NOMO-1 treated with DMSO at 0.1 percent for 48 hours (cell line): ENCODE measurements at regions not wholly inside any gene's neighbourhood (a gene's known extent, or its start where the extent isn't known, plus 50 kb on each side); places are given as distances from the start of the nearest gene placed in this dataset.
"Not testable (repeated sequence)": the region's sequence is repeated elsewhere in the genome, so short reads cannot be mapped to it uniquely, and the experiment has no call there.

Experiments
- DNase-seq: peaks from one replicate; lab custom pipeline; 2025; ENCODE audit not compliant: unreplicated experiment; lab: John Stamatoyannopoulos, UW

DNA sequence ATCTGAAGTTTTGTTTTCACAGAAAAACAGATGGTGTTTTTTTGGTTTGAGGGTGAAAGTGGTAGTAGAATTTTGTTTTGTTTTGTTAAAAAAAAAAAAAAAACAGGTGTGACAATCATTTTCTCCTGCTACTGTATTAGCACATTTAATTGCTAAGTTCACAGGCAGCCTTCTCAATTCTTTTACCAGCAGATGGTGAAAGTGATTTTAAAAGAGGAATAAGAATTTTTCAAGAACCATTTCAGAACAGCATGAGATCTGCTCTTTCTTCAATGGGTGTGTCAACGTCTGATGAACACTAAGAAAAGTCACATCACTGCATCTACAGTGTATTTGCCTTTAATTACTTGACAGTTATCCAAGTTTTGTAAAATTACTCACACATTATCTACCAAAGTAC lies 303.7 kb upstream of the USP15 start:
- DNase-seq, result no peak

DNA sequence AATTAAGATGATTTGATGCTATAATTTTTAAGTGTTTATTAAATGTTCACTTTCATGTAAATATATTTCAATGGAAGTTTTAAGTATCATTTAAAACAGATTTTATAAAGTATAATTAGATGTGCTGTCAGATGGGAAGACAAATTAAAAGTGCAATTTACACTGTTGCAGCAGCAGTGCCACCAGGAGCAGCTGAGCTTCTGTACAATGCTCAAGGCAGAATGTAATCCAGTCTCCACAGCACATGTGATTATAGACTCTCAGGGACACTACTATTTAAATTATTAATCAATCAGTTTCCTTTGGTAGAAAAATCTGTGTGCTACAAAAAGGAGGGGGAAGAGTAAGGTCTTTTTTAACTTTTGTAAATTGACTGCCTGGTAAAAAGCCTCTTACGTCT lies 285.7 kb upstream of the USP15 start:
- no peak for DNase-seq

DNA sequence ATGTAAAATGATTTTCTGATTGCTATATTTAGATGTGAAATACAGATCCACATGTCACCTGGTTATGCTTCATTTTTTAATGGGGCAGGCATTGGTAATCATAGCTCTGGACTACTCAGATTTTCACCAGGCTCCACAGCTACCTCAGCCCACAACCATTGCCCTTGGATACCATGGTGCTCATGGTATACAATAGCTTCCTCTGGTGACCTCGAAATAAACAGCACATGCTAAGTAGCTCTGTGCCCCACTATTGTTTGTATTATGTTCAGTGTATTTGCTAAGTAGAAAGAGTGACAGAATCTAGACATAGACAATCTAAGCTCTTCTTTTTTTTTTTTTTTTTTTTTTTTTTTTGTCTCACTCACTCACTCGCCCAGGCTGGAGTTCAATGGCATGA lies 274.4 kb upstream of the USP15 start:
- DNase-seq, result no peak

DNA sequence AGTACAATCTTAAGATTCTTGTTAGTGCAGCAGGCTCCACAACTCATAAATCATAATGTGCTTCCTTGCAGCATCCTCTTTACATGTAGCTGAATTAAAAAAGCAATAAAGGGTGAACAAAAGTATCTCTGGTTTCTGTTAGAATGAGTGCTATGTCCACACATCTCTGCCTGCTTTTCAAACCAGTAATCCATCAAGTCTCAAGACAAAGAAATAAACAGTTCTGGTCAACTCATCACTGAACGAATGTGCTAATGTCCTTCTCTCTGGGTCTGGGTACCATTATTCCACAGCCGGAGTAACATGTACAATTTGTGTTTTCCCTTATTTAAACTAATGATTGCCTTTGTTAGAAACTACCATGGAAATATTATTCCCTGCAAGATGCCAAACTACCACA lies 273.0 kb upstream of the USP15 start:
- no peak for DNase-seq

DNA sequence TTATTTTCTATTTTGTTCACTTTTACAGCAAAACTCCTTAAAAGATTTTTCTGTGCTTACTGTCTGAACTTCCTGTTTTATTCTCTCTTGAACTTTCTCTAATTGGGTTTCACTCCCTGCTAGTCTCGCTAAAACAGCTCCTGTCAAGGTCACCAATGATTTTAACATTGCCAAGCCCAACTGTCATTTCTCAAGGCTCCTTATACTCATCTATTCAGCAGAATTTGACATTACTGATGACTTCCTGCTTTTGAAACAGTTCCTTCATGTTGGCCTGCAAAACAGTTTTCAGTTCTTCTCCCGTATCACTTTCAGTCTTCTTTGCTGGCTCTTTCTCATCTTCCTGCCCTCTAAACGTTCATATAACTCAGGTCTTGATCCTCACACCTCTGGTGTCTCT lies 268.5 kb upstream of the USP15 start:
- DNase-seq, result peak; percentile 77

DNA sequence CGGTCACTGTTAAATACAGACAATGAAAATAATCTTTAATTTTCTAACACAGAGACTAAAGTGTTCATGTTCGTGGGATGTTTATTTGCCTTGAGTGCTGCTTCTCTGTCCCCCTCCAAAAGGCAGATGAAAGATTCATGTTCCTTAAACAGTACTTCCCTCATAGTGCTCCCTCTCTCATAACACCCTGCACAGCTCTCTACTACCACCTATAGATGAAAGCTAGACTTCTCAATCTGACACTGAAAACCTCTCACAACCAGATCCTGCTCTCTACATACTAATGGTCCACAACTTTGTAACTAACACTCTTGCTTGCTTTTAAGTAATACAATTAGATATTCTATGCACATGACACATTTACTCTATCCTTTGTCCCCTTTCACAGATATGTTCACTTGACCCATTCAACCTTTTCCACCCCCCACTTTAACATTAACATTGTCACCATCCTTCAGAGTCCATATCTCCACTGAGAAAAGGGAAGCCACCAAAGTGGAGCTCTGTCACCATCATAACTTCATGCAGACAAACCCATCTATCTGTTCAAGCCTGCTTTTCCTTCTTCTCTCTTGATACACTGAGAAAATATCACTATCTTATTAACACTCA lies 266.4 kb upstream of the USP15 start:
- DNase-seq, result peak; percentile 76

DNA sequence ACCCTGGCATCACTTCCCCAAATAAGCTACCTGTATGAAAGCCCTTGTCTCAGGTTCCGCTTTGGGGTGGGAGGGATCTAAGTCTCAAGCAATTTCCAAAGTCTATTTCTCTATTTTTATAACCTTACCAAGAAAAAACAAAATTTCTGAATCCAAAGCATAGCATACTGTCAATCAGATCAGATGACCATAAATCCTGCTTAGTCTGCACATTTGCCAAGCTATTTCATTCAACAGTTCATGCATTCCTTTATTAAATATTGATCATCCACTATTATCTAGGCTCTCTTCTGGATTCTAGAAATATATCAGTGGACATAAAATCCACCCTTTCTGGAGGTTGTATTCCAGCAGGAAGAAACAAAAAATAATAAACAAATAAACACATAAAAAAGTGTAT lies 263.5 kb upstream of the USP15 start:
- DNase-seq, result no peak

DNA sequence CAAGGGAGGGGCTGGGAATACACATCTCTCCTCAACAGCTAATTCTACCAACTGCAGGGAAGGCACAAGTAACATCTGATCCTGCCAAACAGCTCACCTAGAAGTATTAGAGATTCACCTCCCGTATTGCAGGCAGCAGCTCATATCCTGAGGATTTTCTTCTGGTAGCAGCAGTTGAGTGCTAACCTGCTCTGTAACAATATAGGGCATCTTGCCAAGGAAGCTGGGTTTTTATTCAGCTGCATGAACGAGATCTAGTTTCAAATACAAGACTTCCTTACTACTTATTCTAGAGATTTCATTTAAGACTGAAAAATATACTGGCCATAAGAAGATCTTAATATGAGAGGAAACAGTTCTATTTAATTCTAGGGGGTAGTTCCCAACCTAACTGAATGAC lies 261.4 kb upstream of the USP15 start:
- DNase-seq, result no peak

DNA sequence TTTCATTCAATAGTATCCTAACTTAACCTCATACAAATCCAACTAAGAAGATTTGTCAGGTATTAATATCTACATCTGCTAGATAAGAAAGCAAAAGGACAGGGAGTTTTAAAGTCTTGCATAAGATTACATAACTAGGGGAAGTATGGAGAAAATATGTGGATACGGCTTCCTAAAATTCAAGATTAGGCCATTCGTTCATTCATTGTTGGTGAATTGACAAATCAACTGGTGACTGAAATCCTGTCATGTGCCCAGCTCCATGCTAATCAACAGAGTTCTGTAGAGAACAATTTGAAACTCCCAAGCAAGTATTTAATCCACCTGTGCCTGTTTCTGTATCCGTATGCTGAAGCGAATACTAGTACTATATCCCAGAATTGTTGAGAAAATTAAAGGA lies 260.9 kb upstream of the USP15 start:
- no peak for DNase-seq

DNA sequence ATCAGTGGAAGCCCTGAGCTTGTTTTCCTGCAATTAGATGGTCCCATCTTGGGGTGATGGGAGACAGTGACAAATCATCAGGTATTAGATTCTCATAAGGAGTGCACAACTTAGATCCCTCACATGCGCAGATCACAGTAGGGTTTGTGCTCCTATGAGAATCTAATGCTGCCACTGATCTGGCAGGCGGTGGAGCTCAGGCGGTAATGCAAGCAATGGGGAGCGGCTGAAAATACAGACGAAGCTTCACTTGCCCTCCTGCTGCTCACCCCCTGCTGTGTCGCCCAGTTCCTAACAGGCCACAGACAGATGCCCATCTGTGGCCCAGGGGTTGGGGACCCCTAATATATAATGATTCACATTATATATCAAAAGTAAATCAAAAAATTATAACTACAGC lies 258.8 kb upstream of the USP15 start:
- DNase-seq, result no peak

DNA sequence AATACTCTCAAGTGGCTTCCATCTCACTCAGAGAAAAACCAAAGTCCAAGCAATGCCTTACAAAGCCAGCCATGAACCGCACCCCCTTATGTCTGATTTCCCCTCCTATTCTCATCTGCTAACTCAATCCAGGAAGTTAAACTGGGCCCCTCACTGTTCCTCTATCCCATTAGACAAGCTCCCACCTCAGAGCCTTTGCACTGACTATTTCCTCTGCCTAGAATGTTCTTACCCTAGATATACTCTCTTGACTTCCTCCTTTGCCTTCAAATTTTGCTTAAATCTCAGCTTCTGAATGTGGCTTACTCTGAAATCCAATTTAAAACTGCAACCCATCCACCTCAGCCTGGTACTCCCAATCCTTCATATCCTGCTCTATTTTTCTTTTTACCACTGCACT lies 257.0 kb upstream of the USP15 start:
- no peak for DNase-seq

DNA sequence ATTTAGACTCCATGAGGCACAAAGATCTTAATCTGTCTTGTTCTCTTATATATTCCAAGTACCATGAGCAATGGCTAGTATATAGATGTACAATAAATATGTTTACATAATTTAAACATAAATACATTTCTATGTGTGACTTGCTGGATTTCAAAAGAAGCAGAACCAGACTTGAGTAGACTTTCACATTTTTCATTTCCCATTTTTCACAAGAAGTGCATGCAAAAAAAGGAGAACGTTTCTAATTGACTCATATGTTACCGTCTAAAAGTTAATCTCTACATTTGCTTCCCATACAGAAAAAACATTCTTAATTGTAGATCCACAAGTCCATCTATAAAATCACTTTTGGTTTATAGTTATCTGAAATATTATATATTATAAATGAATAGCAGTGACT lies 256.5 kb upstream of the USP15 start:
- DNase-seq, result peak; percentile 19

DNA sequence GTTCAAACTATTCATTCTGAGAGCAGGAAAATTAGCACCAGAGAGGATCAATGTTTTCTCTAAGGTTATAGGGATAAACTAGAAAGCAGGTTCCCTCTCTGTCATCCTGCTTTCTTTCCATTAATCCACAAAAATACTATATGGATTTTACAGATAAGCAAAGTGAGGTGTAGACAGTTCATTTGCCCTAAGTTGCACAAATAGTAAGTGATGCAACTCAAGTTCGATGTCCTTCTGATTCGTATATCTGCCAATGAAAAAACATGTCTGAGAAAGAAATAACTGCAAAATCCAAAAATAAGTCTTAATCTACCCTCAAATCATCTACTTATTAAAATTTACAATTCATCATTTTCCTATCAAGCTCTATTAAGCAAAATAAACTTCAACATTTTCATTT lies 254.6 kb upstream of the USP15 start:
- no peak for DNase-seq

DNA sequence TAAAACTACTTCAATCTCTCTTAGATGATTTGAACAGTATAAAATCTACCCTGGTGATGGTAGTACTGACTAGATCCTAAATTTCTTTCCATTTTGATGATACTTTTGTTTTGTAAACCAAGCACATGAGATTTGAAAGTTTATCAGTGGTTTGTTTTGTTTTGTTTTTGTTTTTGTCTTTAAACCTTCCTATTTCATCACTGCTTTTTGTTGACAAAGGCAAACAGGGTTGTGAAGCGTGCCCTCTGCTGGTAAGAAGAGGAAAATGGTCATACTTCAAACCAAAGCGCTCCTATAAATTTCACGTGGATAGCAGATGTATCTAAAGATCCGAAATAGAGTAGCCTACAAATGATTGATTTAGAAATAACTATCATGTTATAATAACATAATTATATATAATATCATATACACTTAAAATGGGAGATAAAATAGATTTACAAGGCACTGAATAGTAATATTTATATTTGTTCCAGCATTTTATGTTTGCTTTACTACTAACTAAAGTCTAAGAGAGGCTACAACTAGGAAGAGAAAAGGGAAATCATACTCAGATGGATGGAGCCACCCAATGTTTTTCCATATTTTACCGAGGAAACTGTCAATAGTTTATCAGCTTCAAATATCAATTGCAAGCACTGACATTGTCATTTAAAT lies 254.0 kb upstream of the USP15 start:
- DNase-seq, result peak; percentile 28

DNA sequence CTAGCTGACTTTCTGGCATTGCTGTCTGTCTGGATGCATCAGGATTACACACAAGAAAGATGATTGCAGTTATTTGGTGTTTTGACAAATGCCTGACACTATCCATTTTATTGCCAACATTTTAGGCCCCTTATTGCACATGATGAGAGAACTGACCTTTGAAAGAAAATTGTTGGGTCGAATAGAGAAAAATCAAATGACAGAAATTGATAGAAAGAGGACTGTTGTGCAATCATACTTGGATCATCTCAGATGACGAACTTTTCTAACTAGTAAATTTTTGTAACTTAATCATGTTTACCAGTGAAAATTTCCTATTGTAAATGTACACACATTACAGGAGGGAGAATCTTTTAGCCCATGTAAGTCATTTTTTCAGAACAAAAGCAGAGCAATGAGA lies 251.5 kb upstream of the USP15 start:
- DNase-seq, result no peak

DNA sequence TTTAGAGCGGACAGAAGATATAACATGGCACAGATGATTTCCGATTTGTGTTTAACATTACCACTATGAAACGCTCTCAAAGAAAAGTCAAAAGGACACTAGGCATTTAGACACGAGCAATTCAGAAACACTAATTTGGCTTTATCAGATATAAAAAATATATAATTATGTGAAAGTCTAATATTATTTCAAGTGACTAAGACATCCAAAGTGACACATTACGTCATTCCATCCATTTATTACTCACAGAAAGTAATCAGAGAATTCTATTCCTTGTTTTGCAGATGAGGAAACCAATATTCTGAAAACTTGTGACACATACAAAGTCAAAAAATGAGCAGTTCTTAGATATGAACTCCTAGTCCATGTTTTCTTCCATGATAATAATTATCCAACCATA lies 250.8 kb upstream of the USP15 start:
- DNase-seq, result no peak

DNA sequence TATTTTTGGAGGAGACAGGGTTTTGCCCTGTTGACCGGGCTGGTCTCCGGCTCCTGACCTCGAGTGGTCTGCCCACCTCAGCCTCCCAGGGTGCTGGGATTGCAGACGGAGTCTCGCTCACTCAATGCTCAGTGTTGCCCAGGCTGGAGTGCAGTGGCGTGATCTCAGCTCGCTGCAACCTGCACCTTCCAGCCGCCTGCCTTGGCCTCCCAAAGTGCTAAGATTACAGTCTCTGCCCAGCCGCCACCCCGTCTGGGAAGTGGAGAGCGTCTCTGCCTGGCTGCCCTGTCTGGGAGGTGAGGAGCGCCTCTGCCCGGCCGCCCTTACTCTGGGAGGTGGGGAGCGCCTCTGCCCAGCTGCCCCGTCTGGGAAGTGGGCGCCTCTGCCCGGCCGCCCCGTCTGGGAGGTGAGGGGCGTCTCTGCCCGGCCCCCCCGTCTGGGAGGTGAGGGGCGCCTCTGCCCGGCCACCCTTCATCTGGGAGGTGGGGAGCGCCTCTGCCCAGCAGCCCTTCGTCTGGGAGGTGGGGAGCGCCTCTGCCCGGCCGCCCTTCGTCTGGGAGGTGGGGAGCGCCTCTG lies 249.8 kb upstream of the USP15 start:
- DNase-seq, result not testable (repeated sequence)

DNA sequence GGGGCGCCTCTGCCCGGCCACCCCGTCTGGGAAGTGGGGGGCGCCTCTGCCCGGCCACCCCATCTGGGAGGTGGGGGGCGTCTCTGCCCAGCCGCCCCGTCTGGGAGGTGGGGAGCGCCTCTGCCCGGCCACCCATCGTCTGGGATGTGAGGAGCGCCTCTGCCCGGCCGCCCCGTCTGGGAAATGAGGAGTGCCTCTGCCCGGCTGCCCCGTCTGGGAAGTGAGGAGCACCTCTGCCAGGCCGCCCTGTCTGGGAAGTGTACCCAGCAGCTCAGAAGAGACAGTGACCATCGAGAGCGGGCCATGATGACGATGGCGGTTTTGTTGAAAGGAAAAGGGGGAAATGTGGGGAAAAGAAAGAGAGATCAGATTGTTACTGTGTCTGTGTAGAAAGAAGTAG lies 249.2 kb upstream of the USP15 start:
- not testable (repeated sequence) for DNase-seq

DNA sequence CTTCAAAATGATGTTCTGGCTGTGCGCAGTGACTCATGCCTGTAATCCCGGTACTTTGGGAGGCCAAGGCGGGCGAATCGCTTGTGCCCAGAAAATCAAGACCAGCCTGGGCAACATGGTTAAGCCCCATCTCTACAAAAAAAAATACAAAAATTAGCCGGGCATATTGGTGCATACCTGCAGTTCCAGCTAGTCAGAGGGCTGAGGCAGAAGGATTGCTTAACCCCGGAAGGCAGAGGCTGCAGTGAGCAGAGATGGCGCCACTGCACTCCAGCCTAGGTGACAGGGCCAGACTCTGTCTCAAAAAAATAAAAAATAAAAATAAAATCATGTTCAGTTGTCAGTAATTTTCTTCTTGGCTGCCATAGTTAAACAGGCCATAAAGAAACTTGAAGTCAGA lies 245.9 kb upstream of the USP15 start:
- no peak for DNase-seq

DNA sequence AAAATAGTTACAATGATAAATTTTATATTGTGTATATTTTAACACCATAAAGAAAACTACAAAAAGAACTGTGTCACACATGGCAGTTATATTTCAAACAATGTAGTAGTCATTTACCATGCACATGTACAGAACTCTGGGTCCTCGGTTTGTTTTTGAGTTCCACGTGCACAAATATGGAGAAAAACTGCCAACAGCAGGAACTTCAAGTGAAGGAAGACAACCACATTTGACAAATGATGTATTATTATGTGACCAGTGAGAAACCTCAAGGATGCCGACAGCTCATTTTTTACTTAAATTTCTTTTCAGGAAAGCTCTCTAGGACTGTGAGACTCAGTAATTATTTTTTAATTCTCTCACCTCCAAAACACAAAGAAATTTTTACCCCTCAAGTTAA lies 244.2 kb upstream of the USP15 start:
- DNase-seq, result no peak

DNA sequence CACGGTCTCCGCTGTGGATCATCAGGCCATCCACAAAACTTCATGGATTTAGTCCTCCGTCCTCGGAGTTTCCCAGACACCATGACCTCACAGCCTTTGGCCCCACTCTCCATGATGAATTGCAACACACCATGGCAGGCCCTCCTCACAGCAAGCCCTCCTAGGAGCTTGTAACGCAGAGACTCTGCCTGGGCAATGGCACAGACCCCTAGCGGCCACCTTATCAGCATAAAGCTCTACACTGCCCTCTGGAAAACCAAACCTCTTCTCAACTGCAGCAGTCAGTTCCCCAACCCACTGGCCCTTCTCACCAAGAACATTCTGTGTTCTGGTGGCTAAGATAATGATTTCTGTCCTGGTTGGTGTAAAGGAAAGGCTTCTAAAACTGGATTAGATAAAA lies 238.4 kb upstream of the USP15 start:
- no peak for DNase-seq

DNA sequence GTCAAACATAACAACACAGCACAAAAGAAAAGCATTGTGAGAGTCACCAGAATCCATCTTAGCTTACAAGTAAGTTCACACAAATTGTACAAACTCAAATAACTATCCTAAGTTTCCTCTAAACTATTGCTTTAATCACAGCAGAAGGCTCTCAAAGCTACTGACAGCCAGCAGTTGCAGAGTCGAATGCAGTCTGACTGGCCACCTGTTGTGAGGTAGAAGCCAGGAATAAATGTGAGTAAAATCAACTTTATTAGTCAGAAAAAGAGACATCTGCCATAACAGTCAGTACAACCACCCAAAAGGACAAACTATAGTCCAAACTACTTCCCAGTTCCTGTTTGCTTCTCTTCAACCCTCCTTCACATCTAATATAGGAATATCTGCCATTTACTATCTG lies 231.7 kb upstream of the USP15 start:
- DNase-seq, result no peak

DNA sequence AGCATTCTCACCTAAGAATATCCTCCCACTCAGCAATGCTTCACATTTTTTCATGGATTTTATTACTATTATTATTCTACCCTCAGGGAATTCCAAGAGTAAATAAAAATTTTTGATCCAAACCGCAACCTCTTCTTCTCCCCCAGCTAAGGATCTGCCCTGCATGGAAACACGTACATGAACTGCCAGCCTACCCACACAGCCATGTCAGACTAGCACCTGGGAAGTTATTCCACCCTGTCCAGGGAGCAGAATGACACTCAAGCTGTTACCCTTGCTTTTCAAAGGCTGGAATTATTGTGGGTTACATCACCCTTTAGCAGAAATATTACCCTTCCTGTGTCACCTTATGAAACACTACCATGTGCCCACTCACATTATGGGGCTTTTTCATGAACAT lies 227.3 kb upstream of the USP15 start:
- no peak for DNase-seq
